ENCODE measurements at regions not wholly inside any gene's neighbourhood (a gene's known extent, or its start where the extent isn't known, plus 50 kb on each side); places are given as distances from the start of the nearest gene placed in this dataset.
A peak's percentile ranks its signal among the peaks of the same experiment; 100 is the strongest.

- Histone ChIP-seq H2BK20ac (ENCODE audit: low read depth, low read length, poor library complexity, severe bottlenecking) (no peak overlapping the region), H4K91ac (ENCODE audit: insufficient read length, low read depth, low read length) (no peak overlapping the region), H3K23me2 (ENCODE audit: insufficient read length, low read depth, low read length, poor library complexity, severe bottlenecking) (no peaks in the 10 kb centered on the region), H4K8ac (replicated peaks; ENCODE audit: insufficient read length, low read depth, low read length) (no peak overlapping the region), H3K14ac (ENCODE audit: insufficient read depth, low read length) (no peak overlapping the region), H3K4me1 (ENCODE audit: insufficient read depth, low read length) (no peaks in the 10 kb centered on the region), H2BK120ac (ENCODE audit: low read depth, low read length, poor library complexity, severe bottlenecking) (no peak overlapping the region), H3K18ac (ENCODE audit: insufficient read length, low read depth, low read length) (no peak overlapping the region), H2BK5ac (ENCODE audit: insufficient read length, low read length) (no peak overlapping the region), H3K9ac (ENCODE audit: extremely low read depth, insufficient read length, low read length) (no peak overlapping the region), H3K4ac (ENCODE audit: low read depth, low read length) (no peak overlapping the region), H3K79me1 (ENCODE audit: insufficient read depth, low read depth, low read length, poor library complexity, severe bottlenecking) (no peaks in the 10 kb centered on the region), H3K9me3 (ENCODE audit: control insufficient read depth, low read depth, low read length) (no peaks in the 10 kb centered on the region), H3K79me2 (ENCODE audit: insufficient read depth, low read length) (no peaks in the 10 kb centered on the region), H3K56ac (ENCODE audit: insufficient read length, low read depth, low read length) (no peak overlapping the region), H2BK12ac (ENCODE audit: insufficient read length, low read depth, low read length) (no peak overlapping the region), H3K27ac (ENCODE audit: insufficient read length, low read depth, low read length) (no peak overlapping the region), H4K20me1 (ENCODE audit: control insufficient read depth, insufficient read depth, insufficient read length) (no peaks in the 10 kb centered on the region), H2BK15ac (ENCODE audit: low read depth, low read length) (no peak overlapping the region), H2AK5ac (ENCODE audit: insufficient read length, low read length) (no peak overlapping the region), H2AFZ (ENCODE audit: low read length) (no peak overlapping the region), H3K4me2 (ENCODE audit: insufficient read depth, insufficient read length, low read length) (no peak overlapping the region), H4K5ac (ENCODE audit: insufficient read length, low read depth, low read length) (no peak overlapping the region), H3T11ph (ENCODE audit: low read length) (no peak overlapping the region), H3K27me3 (ENCODE audit: insufficient read depth, low read length) (no peaks in the 10 kb centered on the region), H3K23ac (ENCODE audit: insufficient read length, low read depth, low read length) (no peak overlapping the region)
- Mint-ChIP-seq H3K36me3 (ENCODE audit: insufficient read depth in 1 of 3, low read depth in 3 of 3) (peaks cover 2 to 10% (median 4%) of the 10 kb centered on the region in 3 experiments), H3K4me1 (peaks cover 3 to 8% of the 10 kb centered on the region in 2 experiments), H3K9me3 (peaks cover 6 to 10% of the 10 kb centered on the region in 2 experiments; a peak in 4 of 5 replicates), H3K27ac (peak overlapping the region in 1 of 3 experiments; percentile 68; a peak in 2 of 7 replicates), H3K4me3 (no peak overlapping the region), H3K27me3 (ENCODE audit: low read depth) (peaks cover 1% of the 10 kb centered on the region; the same call in 1 of the 2 replicates)
- DNase-seq = peak; percentile 47
- no CpG with 5 or more reads among the region's 6 CpGs for WGBS (ENCODE audit: extremely low coverage, insufficient read length, low lambda C conversion rate)
- TF ChIP-seq CTCF (conservative IDR thresholded peaks at IDR 0.05) = no peak
These were observed 731.1 kb upstream of the SGO1 start for GRCh38 chr3:20916951-20917606.

Measured in H9 (cell line).